ENCODE measurements at regions not wholly inside any gene's neighbourhood (a gene's known extent, or its start where the extent isn't known, plus 50 kb on each side); places are given as distances from the start of the nearest gene placed in this dataset.

DNA sequence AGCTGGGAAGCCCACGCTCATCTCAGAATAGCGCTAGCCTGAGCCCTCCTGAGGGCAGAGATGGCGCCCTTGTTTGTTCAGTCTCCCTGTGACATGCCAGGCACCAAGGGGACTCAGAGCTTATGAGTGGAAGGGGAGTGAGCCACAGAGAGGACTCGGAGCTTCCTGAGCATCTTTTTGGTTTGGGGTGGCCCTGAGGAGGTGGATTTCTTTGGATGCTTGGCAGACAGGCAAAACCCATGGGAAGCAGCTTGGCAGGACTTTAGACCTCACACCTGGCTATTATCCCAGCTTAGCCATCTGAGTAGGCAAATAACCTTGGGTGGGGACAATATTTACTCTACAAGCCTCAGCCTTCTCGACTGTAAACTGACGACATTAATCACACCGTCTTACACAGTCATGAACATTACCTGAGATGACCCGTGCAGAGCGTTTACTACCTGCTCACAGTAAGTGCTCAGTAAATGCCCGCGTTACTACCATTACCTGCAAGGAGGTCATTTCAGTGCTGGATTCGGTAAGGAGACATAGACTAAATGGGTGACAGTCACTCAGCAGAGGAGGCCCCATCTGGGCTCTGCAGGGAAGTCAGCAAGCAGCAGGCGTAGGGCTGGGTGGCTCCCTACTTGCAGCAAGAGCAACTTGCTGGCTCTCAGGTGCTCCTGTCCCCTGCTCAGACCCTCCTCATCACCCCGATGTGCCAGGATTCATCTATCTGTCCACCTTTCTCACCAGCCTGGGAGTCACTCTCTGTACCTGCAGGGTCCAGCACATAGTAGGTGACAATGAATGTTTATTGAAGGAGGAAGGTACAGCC, 54.9 kb downstream of the KLHDC7A start:
- DNase-seq = no peak

DNA sequence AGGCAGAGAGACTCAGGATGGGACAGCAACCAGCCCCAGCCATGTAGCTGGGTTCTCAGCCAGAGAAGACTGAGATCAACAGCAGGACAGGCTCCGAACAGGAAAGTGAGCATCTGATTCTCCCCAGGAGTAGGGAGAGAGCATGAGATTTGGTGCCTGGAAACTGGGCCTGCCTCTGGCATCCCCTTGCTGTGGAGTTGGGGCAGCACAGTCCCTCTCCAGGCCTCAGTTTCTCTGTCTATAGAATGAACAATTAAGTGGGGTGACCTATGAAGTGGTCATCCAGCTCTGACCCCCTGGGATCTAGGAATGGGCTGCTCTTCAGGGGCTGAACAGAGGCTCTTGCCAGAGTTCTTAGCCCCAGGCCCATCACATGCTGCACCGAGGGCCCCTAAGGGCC, 55.6 kb downstream of the KLHDC7A start:
- DNase-seq = no peak

DNA sequence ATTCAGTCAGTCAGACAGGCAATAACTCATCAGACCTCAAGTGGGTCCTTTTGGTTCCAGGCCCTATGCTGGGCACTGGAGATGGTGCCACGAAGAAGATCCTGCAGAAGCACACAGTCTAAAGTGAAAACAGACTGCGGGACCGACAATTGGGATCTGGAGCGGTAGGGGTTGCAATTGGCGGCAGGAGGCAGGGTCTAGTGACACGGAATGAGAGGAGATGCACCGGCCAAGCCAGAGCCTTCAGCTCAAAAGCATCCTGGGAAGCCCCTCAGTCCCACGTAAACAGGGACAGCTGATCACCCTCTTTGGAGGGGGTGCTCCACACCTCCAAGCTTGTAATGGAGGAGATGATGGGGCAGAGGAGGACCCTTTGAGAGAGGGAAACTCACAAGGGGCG, 56.2 kb downstream of the KLHDC7A start:
- no peak for DNase-seq

DNA sequence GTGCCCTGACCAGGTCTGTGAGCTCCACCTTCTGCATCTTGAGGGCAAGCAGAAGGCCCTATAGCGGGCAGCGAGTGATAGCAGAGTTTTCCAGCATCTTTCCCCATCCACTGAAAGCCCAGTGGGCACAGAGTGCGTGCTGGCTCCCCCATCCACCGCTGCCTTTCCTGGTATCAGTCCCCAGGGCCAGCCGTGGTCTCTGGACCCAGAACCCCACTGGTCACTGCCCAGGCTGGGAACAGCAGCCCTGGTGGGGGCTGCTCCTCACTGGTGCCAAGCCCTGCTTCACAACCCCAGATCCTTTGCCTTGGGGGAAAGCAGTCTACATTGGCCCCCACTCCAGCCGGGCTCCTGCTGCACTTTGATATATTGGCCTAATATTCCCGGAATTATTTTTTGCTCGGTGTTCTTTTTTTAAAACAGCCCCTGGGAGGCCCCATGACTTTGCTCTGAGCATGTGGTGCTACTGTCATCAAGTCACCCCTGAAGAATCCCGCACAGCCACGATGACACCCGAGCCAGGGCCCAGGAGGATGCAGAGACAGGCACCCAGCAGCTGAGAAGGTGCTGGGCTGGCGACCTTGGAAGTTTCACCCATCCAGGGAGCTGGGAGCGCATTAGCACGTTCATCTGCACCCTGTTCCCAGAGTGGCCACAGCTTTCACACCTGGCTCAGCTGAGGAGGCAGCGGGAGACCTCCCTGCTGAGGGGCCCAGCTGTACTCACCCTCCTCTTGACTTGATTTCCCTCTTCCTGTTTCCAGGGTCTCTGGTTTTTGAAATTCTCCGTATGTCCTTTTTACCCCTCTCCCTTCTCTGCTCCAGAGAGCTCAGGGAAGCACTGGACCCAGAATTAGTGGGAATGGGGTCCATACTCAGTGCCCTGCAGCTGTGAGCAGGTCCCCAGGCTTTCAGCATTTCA, 56.9 kb downstream of the KLHDC7A start:
- DNase-seq = no peak

DNA sequence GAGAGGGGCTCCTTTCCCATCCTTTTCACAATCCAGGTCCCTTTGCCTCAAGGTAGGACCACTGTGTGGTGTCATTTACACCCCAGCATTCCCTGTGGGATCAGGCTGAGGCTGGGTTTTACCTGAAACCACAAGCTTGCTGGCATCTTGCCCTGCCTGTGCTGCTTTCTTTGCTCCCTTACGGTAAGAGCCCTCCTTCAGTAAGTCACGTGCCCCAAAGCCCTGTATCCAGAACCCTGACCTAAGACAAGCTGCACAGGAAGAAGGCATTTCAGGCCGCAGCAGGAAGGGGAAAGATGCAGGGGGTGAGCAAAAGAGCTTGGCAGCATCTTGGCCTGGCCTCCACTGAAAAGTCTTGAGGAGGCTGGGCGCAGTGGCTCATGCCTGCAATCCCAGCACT, 58.4 kb downstream of the KLHDC7A start:
- no peak for DNase-seq

DNA sequence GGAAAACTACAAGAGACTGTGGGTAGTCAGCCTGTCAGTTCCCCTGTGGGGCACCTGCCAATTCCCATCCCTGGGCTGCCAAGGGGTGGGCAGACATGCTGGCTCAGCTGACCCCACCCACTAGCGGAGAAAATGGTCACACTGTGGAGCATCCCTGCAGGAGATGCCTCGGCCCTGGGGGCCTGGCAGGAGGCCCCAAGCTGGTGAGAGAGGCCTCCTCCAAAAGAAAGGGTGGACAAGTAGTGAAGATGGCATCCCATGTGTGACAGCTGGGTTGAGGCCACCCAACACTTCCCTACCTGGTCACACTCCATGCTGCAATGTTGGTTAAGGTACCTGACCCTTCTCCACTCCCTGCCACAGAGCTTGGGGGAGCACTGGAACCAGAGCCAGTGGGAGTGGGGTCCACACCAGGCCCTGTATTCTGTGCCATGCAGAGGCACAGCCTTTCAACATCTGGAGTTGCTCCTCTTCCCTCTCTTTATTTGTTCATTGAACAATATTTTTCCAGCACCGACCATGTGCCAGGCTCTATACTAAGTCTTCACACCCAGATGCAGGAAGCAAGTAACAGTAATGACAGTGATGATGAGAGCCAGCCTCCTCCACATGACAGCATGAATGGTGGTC, 59.5 kb downstream of the KLHDC7A start:
- no peak for DNase-seq

DNA sequence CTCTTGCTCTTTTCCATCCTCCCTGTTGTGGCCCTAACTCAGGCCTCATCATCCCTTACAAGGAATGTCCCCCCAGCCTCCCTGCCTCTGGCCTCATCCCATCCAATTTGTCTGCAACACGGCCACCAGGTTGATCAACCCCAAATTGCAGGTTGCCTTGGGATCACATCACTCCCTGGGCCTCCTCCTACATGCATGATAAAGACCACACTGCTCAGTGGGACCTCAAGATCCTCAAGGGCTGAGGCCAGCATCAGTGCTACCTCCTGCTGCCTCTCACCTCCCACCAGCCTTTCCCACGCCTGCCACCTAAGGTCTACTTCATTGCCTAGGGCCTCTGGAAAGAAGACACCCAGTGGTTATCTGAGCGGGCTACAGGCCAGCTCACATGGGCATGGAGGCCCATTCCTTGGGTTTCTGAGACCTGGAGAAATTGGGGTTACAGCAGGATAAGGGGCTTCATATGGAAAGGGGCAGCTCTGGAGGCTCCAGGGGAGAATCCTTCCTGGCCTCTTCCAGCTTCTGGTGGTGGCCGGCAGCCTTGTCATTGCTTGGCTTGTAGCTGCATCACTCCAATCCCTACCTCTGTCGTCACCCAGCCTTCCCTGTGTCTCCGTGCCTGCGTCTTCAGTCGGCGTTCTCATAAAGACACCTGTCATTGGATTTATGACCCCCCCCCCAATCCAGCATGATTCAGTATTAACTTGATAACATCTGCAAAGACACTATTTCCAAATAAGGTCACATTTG, 60.5 kb downstream of the KLHDC7A start:
- DNase-seq = no peak

DNA sequence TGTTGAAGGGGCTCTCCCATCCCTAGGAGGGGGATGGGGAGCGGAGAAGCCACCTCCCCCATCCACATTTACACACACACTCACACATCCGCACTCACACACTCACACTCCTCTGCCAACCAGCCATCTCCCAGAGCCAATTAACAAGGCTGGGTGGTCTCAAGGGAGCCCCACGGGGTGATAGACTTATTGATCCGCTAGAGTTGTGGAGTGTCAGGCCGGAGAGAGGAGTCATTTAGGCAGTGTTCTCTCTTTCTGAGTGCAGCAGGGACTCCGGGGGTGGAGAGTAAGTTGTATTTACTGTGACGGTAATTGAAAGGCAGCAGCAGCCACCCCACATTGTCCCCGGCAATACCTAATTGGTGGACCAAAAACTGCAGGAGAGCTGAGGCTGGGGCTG, 61.6 kb downstream of the KLHDC7A start:
- DNase-seq = no peak

DNA sequence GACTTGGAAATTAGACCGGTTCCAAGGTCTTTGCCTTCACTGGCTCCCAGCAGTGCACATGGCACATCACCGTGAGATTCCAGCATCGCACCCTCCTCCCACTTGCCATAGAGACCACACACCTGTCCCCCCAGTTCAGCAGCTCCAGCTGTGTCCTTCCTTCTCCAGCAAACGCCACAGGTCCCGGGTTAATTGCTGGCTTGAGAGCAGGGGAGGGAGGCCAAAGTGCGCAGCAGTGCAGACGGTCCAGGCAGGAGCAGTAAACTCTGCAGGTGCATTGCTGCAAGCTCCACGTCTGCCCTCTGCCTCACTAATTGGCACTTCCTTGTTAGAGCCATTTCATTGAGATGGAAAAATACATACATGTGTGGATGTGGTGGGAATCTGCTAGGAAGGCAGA, 65.3 kb downstream of the KLHDC7A start:
- DNase-seq = no peak

DNA sequence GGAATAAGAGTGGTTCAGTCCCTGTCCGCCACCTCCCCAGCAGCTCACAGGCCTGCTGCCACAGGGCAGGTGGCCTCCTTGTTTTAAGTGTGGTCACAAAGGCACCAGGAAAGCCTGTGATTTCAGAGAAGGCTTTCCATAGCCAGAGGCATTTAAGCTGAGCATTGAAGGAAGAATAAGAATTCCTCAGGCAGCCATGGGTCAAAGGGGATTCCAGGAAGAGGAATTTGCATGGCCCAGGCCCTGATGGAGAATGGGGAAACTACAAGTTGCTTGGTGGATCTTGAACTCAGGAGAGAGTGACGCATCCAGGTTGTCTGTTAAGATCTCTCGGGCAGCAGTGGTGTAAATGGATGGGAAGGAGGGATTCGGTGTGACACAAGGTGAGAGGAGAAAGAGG, 66.7 kb downstream of the KLHDC7A start:
- no peak for DNase-seq

DNA sequence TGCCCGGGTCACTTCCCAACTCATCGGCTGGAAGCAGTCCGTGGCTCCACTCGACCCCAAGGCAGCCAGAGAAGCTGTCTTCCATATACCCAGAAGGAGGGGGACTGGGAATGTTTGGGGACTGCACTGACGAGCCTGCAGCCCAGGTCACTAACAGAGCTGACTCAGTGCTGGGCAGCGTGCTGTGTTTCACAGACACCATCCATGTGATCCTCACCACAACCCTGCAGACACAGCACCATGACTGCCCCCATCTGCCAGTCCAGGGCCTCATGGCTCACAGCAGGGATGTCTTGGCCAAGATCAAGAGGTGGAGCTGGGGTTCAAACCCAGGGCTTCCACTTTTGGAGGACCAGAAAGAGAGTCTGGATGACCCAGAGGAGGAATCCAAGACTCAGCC, 67.9 kb downstream of the KLHDC7A start:
- DNase-seq = no peak

DNA sequence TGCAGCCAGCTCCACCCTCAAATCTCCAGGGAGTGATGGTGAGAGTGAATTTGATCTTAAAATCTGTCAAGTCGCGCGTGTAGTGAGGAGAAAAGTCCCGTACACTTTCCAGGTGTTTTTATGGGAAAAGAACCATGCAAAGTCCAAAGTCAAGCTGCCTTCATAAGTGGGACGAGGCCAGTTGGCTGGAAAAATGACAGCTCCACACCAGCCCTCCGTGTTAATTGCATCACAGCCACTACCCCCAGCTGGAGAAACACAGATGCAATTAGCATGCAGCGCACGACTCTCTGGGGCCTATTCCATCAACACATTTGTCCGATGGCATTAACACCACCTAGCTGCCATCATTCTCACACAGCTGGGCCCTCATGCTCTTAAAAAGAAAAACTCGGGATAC, 68.4 kb downstream of the KLHDC7A start:
- no peak for DNase-seq

DNA sequence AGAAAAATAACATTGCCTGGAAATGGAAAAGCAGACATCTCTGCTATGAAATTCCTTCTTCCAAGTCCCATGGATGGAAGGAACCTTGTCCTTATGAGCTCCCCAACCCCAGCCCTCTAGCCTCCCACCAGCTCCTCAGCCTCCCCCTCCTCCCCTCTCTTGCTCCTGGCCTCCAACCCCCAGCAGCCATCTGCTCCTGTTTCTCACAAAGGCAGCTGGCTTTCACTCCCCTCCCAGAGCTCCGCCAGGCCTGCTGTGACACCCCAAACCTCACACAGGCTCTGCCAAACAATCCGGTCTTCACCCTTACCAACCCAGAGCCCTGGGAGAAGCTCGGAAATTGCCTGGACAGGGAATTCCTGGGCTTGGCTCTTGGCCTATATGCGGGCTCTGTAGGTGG, 69.2 kb downstream of the KLHDC7A start:
- DNase-seq = no peak

DNA sequence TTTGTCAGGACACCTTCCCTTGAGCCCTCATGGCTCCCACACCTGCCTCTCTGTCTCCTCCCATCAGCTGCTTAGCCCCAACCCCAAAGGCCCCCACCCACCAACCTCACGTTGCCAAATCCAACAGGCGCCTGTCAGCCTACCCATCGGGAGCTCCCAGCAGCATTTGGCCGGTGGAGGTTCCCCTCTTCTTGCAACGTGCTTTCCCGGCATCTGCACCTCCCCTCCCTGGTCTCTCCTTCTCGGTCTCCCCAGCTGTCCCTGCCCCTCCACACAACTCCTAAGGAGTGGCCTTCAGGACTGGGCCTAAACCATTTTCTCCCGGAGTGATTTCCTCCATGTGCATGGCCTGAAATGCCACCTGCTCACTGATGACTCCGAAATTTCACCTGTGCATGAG, 71.9 kb downstream of the KLHDC7A start:
- DNase-seq = no peak

DNA sequence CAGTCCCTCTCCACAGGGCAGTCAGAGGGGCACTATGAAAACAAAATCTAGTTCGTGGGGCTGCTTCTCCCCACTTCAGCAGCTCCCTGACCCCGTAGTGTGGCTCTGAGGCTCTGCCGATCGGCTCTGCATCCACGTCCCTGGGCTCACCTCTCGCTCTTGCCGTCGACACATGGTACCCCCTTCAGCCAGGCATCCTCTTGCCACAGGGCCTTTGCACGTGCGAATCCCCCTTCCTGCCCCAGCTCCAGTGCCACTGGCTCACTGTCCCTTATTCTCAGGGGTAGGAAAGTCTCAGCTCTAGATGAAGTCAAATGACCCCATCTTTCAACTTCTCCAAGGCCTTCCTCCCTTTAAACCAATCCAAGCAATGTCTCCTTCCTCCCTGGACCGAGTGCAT, 72.7 kb downstream of the KLHDC7A start:
- DNase-seq = no peak

DNA sequence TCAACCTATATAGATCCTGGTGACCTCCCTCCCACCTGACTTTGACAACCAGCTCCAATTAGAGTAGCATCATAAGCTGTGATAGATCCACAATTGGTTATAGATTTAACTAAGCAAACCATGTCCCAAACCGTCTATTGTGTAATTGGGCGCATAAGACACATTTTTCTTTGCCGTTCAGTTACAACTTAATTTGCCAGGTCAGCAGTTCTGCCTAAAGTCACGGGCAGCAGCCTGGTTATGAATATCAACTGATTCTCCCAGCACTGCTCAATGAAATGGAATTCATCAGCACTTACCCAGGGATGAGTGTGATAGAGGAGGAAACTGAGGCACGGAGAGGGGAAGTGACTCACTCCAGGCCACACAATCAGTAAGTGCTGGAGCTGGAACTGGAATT, 73.4 kb downstream of the KLHDC7A start:
- DNase-seq = no peak

DNA sequence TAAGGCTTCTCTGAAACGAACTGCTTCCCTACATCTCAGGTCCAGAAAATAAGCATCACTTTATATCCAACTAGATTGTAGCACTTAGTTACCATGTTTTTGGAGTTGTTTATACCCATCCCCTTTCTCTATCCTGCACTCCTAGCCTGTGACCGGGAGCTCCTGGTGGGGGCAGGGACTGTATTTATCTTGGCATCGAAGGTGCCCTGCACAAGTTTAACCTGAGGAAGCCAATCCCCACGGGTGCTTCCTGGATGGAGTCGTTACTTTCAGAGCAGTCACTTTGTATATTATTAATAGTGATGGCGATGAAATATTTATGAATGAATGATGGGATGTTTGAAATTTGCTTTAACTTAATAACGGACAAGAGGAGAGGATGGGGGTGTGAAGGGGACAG, 73.9 kb downstream of the KLHDC7A start:
- DNase-seq = no peak

DNA sequence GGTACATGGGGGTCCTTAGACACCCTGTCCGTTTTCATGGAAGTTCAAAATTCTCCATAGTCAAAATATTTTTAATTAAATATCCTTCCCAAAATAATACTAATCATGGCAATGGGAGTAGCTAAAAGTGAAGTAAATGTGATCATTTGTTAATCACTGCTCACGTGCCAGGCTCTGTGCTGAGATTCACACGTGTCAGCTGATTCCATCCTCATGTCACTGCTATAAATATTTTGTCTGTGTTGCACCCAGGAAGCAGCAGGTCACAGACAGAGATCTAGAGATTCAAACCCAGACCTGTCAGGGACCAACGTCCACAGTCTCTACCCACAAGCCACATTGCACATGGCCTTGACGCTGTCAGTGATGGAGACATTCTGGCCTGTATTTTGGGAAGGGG, 74.3 kb downstream of the KLHDC7A start:
- DNase-seq = no peak

DNA sequence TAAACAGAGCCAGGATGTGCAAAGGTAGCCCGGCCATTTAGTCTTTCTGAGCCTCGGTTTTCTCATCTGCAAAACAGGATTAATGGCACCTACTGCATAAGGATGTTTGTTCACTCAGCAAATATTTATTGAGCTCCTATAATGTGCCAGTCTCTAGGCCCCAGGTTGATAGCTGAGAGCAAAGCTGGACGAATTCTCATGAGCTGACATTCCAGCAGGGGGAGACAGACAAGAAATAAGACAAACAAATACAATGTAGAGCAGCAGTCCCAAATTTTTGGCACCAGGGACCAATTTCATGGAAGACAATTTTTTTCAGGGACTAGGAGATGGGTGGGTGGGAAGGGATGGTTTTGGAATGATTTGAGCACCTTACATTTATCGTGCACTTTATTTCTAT, 74.3 kb upstream of the PAX7 start:
- peak; percentile 7 for DNase-seq

DNA sequence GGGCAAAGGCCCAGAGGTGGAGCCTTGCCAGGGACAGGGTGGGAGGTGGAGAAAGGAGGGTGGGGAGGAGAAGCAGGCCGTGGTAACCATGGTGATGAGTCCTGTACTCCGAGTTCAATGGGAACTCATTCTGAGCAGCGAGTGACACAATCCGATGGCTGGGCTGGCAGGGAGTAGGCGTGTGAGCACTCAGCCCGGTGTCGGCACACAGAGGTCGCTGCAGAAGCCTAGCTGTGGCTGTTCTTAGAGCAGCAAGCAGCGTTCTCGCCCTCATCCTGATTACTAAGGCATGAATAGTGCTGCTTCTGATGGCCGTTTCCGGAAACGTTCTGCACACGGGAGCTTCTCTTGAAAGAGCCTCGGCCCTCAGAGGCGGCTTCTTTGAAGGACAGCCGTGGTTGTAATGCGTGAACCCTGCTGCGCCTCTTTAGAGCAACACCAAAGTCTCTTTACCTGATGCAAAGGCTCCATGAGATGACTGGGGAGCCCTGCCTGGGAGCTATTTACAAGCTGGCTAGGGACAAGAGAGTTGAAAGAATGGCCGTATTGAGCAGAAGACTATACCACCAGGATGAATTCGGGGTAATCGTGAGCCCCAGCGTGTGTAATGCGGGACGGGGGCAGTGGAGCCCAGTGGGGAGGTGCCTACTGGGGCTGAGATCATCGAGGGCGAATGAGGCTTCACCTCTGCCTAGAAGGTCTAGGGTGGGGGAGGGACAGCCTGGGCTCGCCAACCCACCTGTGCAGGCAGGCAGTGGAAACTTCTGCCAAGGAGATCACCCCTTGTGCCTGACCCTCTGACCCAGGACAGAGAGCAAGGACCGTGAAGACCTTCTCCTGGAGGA, 72.8 kb upstream of the PAX7 start:
- DNase-seq = peak; percentile 6

DNA sequence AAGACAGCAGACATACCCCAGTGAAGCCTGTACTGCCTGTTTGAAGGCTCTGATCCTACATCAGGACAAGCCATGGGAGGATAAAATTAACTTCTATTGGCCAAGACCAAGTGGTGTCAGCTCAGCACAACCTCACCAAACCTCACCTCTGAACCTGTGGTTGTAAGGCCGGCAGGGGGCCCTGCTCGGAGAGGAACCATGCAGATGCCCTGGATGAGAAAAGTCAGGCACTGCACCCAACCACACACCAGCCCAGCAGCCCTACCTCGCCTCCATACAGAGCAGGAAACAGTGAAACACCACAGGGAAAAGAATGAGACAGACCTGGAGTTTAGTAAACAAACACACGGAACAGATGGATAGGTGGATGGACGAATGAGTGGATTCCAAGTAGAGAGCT, 70.0 kb upstream of the PAX7 start:
- DNase-seq = no peak

DNA sequence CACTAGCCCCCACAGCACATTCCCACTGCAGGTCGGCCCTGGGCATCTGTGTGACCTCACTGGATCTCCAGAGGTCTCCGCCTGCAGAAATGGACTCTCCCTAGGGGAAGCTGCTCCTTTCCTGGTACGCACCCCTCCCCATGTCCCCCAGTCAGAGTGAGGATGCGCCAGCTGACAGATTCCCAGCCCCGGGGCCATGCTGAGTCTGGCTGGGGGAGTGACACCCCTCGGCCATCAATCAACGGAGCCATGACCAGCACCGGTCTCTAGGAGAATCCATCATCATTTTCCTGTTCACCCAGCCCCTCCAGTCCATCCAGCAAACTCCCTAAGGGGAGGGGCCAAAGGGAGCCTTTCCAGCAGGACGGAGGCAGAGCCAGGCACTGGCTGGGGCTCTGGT, 68.7 kb upstream of the PAX7 start:
- DNase-seq = no peak

Measured in suppressor macrophage treated with lipopolysaccharide for 4 hours (primary cell).